Type B pancreatic cell (in vitro differentiated cells): ENCODE measurements at regions not wholly inside any gene's neighbourhood (a gene's known extent, or its start where the extent isn't known, plus 50 kb on each side); places are given as distances from the start of the nearest gene placed in this dataset.

Experiments used
- DNase-seq: peaks from one replicate; pipeline ENCODE4 v3.0.0; 2021; ENCODE audit warnings: mixed read lengths; ENCODE audit not compliant: unreplicated experiment; ENCODE audit errors: extremely low spot score
- H3K27ac Mint-ChIP-seq: 2 replicates; pipeline ENCODE4 v1.8.0; 2021; ENCODE audit warnings: mild to moderate bottlenecking, mixed read lengths
- H3K27me3 Mint-ChIP-seq: 2 replicates; pipeline ENCODE4 v1.8.0; 2021; ENCODE audit warnings: mixed read lengths
- H3K36me3 Mint-ChIP-seq: 2 replicates; pipeline ENCODE4 v1.8.0; 2021; ENCODE audit warnings: mixed read lengths
- H3K4me1 Mint-ChIP-seq: one replicate; pipeline ENCODE4 v1.8.0; 2021; ENCODE audit warnings: mixed read lengths; ENCODE audit not compliant: unreplicated experiment
- H3K4me3 Mint-ChIP-seq: 2 replicates; pipeline ENCODE4 v1.8.0; 2021; ENCODE audit warnings: mild to moderate bottlenecking, mixed read lengths
- H3K9me3 Mint-ChIP-seq: 2 replicates; pipeline ENCODE4 v1.8.0; 2021; ENCODE audit warnings: mixed read lengths
- TF ChIP-seq, protein P1 (sequence below): fragments of 200-600 bp; sonication (generic); conservative IDR thresholded peaks from 2 replicates; pipeline ENCODE4 v1.5.0; 2021; ENCODE audit warnings: antibody characterized with exemption, mild to moderate bottlenecking

- Mint-ChIP-seq H3K4me1 (peaks cover 10% of the 10 kb centered on the region), H3K4me3 (no peak overlapping the region), H3K27ac (no peak overlapping the region), H3K36me3 (no peaks in the 10 kb centered on the region), H3K9me3 (peaks cover 5% of the 10 kb centered on the region), H3K27me3 (peaks cover 4% of the 10 kb centered on the region)
- no peak for DNase-seq
- TF ChIP-seq, protein P1, sequence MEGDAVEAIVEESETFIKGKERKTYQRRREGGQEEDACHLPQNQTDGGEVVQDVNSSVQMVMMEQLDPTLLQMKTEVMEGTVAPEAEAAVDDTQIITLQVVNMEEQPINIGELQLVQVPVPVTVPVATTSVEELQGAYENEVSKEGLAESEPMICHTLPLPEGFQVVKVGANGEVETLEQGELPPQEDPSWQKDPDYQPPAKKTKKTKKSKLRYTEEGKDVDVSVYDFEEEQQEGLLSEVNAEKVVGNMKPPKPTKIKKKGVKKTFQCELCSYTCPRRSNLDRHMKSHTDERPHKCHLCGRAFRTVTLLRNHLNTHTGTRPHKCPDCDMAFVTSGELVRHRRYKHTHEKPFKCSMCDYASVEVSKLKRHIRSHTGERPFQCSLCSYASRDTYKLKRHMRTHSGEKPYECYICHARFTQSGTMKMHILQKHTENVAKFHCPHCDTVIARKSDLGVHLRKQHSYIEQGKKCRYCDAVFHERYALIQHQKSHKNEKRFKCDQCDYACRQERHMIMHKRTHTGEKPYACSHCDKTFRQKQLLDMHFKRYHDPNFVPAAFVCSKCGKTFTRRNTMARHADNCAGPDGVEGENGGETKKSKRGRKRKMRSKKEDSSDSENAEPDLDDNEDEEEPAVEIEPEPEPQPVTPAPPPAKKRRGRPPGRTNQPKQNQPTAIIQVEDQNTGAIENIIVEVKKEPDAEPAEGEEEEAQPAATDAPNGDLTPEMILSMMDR, result no peak
Observed at GRCh38 chr4:96991083-96991482, 1151.2 kb downstream of the PDHA2 start.

DNA sequence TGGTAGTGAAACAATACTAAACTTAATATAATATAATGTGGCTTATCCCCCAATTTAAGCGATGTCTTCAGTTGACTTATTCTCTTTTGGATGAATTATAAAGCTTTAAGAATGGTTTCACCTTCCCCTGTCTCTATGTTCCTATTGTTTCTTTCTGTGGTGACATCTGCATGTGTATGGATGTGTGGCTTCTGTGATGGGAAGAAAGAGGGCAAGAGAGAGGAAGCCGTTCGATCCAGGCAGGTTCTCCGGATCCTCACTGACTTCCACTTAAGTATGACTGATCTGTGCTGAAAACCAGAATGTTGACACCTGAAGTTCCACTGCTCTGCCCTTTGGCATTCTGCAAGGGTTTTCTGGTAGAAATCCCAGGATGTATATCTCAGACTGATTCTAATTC lies 1150.8 kb downstream of the STPG2 start:
- no peak for DNase-seq
- no peak overlapping the region for H3K27ac Mint-ChIP-seq
- H3K9me3 Mint-ChIP-seq, result no peaks in the 10 kb centered on the region
- TF ChIP-seq, protein P1, result no peak
- H3K27me3 Mint-ChIP-seq, result peaks cover 4% of the 10 kb centered on the region
- H3K4me3 Mint-ChIP-seq, result no peak overlapping the region
- H3K36me3 Mint-ChIP-seq, result no peaks in the 10 kb centered on the region
- peaks cover 10% of the 10 kb centered on the region for H3K4me1 Mint-ChIP-seq

DNA sequence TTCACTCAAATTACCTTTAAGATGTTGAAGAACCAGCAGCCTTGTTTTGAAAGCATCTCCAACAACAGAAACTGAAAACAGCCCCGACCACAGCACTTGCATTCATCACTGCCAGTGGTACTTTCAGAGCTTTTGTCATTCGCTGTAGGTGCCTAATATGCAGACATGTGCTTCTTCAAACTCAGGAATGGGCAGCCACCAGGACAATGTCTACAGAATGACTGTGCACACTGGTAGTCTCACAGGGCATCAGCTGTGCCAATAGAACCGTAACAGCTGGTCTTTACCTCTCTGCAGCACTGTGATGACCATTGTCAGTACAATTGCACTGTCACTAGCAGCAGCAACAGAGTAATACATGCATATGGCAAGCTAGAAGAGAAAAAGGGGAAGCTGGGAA lies 1149.7 kb downstream of the STPG2 start:
- peaks cover 4% of the 10 kb centered on the region for H3K27me3 Mint-ChIP-seq
- TF ChIP-seq, protein P1, result no peak
- no peak overlapping the region for H3K4me3 Mint-ChIP-seq
- peaks cover 10% of the 10 kb centered on the region for H3K4me1 Mint-ChIP-seq
- H3K27ac Mint-ChIP-seq, result no peak overlapping the region
- no peaks in the 10 kb centered on the region for H3K36me3 Mint-ChIP-seq
- DNase-seq, result no peak
- H3K9me3 Mint-ChIP-seq, result no peaks in the 10 kb centered on the region

DNA sequence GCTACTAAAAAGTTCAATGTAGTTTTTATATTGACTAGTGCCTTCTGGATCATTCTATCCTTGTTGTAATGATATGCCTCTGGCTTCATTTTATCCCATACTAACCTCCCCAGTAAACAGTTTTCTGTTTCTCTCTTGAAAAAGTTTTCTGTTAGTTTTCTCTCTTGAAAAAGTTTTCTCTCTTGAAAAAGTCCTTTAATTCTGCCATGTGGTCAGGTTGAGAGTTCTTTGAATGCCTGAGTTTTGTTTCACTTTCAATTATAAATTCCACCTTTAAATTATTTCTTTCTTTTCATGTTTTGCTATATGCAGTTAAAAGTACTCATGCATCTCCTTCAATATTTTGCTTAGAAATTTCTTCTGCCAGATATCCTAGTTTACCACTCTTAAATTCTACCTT lies 1139.6 kb downstream of the STPG2 start:
- Mint-ChIP-seq H3K27ac (no peak overlapping the region), H3K27me3 (peaks cover 2% of the 10 kb centered on the region), H3K4me1 (no peaks in the 10 kb centered on the region), H3K9me3 (no peaks in the 10 kb centered on the region), H3K36me3 (no peaks in the 10 kb centered on the region), H3K4me3 (no peak overlapping the region)
- DNase-seq, result no peak
- TF ChIP-seq, protein P1, result no peak

DNA sequence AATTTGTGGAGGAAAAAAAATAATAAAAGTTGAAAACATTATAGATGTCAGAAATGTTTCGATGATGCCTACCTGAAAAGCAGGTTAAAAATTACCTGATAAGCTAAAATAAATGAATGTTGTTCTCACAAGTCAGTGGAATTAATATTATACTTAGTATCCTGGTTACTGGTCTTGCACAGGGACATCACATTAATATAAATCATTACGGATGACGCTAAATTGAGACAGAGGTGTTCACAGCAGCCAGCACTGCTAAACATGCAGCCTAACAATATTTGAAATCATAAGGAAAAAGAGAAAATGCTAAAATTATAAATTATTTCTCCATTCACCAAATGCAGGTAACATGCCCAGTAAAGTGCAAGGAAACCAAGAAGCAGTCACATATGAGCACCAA lies 1130.0 kb downstream of the STPG2 start:
- no peaks in the 10 kb centered on the region for H3K36me3 Mint-ChIP-seq
- no peaks in the 10 kb centered on the region for H3K9me3 Mint-ChIP-seq
- no peak overlapping the region for H3K4me3 Mint-ChIP-seq
- peaks cover 13% of the 10 kb centered on the region for H3K27me3 Mint-ChIP-seq
- TF ChIP-seq, protein P1, result no peak
- no peak for DNase-seq
- H3K27ac Mint-ChIP-seq, result no peak overlapping the region
- peaks cover 17% of the 10 kb centered on the region for H3K4me1 Mint-ChIP-seq

GRCh38 chr4:97013711-97014110 lies 1129.6 kb downstream of the STPG2 start:
- TF ChIP-seq, protein P1, result no peak
- H3K4me1 Mint-ChIP-seq, result peaks cover 17% of the 10 kb centered on the region
- H3K36me3 Mint-ChIP-seq, result no peaks in the 10 kb centered on the region
- H3K4me3 Mint-ChIP-seq, result no peak overlapping the region
- H3K27me3 Mint-ChIP-seq, result peaks cover 13% of the 10 kb centered on the region
- no peak for DNase-seq
- no peak overlapping the region for H3K27ac Mint-ChIP-seq
- H3K9me3 Mint-ChIP-seq, result no peaks in the 10 kb centered on the region
